ENCODE measurements at regions not wholly inside any gene's neighbourhood (a gene's known extent, or its start where the extent isn't known, plus 50 kb on each side); places are given as distances from the start of the nearest gene placed in this dataset.

DNA sequence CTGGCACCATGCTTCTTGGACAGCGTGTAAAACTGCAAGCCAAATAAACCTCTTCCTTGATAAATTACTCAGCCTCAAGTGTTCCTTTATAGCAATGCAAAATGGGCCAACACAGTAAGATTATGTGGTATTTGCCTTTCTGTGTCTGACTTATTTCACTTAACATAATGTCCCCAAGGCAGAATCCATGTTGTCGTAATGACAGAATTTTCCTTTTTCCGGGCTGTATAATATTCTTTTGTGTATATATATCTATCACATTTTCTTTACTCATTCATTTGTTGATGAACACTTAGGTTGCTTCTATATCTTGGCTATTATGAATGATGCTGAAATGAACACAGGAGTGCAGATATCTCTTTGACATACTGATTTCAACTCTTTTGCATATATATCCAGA lies 209.1 kb upstream of the PTER start:
- Histone ChIP-seq H3K9me1 (ENCODE audit: insufficient read depth, low read length) (no peaks in the 10 kb centered on the region), H3K4ac (ENCODE audit: low read depth, low read length) (no peak overlapping the region), H3K18ac (ENCODE audit: low read depth, low read length) (no peak overlapping the region), H3K4me2 (ENCODE audit: low read depth, low read length) (no peak overlapping the region), H2BK5ac (ENCODE audit: low read depth, low read length, poor library complexity, severe bottlenecking) (no peak overlapping the region), H4K5ac (ENCODE audit: low read depth, low read length) (no peak overlapping the region), H2BK20ac (ENCODE audit: low read depth, low read length) (no peak overlapping the region), H2AK9ac (replicated peaks; ENCODE audit: low read depth, low read length, poor library complexity) (no peak overlapping the region), H3K14ac (replicated peaks; ENCODE audit: low read depth, low read length) (no peak overlapping the region), H3K27ac (ENCODE audit: insufficient read depth, low read length) (no peak overlapping the region), H3K27me3 (ENCODE audit: control insufficient read depth, insufficient read depth, low read length) (no peaks in the 10 kb centered on the region), H3K9ac (ENCODE audit: low read depth, low read length) (no peak overlapping the region), H3K56ac (ENCODE audit: extremely low read depth, insufficient read depth, low read length) (no peak overlapping the region), H3K79me1 (ENCODE audit: low read depth in 1 of 2, low read length in 2 of 2) (no peaks in the 10 kb centered on the region), H2AK5ac (ENCODE audit: low read depth, low read length) (no peak overlapping the region), H3K4me3 (ENCODE audit: insufficient read depth, low read depth, low read length) (no peak overlapping the region), H3K9me3 (ENCODE audit: control insufficient read depth, insufficient read depth, low read length) (peaks cover 19% of the 10 kb centered on the region), H4K20me1 (ENCODE audit: insufficient read depth, low read length) (no peaks in the 10 kb centered on the region), H4K8ac (ENCODE audit: low read depth in 2 of 2, low read length in 2 of 2) (no peak overlapping the region), H2BK120ac (ENCODE audit: low read depth, low read length) (no peak overlapping the region), H3K36me3 (ENCODE audit: control insufficient read depth, insufficient read depth, low read length) (no peaks in the 10 kb centered on the region), H2AFZ (replicated peaks; ENCODE audit: low read length, poor library complexity) (no peak overlapping the region), H3K23ac (ENCODE audit: low read depth, low read length) (no peak overlapping the region), H4K91ac (ENCODE audit: insufficient read depth, low read depth, low read length) (no peak overlapping the region), H2BK15ac (ENCODE audit: low read depth, low read length) (no peak overlapping the region), H3K4me1 (ENCODE audit: control insufficient read depth, insufficient read depth, low read length) (no peaks in the 10 kb centered on the region)
- intact Hi-C loops (cut with micrococcal nuclease) (no loop called here), in situ Hi-C loops (cut with MboI; ENCODE audit: low sequenced_read_pairs) (no loop called here), dilution Hi-C loops (cut with HindIII; ENCODE audit: low sequenced_read_pairs, unreplicated experiment) (no loop called here)
- ChIA-PET POLR2A (ENCODE audit: unreplicated experiment) (no interaction called here), CTCF (no interaction called here)
- WGBS, 2 experiments (ENCODE audit: extremely low coverage in 2 of 2, insufficient read length in 1 of 2), result no CpG with 5 or more reads among the region's 3 CpGs
- no TSS peak for BruUV-seq (replicated peaks)
- TF ChIP-seq, protein P1, sequence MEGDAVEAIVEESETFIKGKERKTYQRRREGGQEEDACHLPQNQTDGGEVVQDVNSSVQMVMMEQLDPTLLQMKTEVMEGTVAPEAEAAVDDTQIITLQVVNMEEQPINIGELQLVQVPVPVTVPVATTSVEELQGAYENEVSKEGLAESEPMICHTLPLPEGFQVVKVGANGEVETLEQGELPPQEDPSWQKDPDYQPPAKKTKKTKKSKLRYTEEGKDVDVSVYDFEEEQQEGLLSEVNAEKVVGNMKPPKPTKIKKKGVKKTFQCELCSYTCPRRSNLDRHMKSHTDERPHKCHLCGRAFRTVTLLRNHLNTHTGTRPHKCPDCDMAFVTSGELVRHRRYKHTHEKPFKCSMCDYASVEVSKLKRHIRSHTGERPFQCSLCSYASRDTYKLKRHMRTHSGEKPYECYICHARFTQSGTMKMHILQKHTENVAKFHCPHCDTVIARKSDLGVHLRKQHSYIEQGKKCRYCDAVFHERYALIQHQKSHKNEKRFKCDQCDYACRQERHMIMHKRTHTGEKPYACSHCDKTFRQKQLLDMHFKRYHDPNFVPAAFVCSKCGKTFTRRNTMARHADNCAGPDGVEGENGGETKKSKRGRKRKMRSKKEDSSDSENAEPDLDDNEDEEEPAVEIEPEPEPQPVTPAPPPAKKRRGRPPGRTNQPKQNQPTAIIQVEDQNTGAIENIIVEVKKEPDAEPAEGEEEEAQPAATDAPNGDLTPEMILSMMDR (conservative IDR thresholded peaks at IDR 0.05; ENCODE audit: low read depth, low read length), result no peak
- TF ChIP-seq BHLHE40 (IDR thresholded peaks at IDR 0.05; ENCODE audit: low read depth, low read length), result no peak
- TF ChIP-seq CEBPB (IDR thresholded peaks at IDR 0.05; ENCODE audit: low read depth, low read length), result no peak
- no peak for TF ChIP-seq RFX5 (IDR thresholded peaks at IDR 0.05; ENCODE audit: low read depth, low read length)
- TF ChIP-seq SMC3 (IDR thresholded peaks at IDR 0.05; ENCODE audit: low read depth, low read length), result no peak
- no peak for TF ChIP-seq POLR2A (IDR thresholded peaks at IDR 0.05; ENCODE audit: low read depth, low read length)
- TF ChIP-seq FOS (IDR thresholded peaks at IDR 0.05; ENCODE audit: low read depth, low read length), result no peak
- TF ChIP-seq MAZ (IDR thresholded peaks at IDR 0.05; ENCODE audit: borderline replicate concordance, low read depth, low read length), result no peak
- no peak for TF ChIP-seq RAD21 (IDR thresholded peaks at IDR 0.05; ENCODE audit: low read length)
- TF ChIP-seq, protein P2, sequence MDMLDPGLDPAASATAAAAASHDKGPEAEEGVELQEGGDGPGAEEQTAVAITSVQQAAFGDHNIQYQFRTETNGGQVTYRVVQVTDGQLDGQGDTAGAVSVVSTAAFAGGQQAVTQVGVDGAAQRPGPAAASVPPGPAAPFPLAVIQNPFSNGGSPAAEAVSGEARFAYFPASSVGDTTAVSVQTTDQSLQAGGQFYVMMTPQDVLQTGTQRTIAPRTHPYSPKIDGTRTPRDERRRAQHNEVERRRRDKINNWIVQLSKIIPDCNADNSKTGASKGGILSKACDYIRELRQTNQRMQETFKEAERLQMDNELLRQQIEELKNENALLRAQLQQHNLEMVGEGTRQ (IDR thresholded peaks at IDR 0.05; ENCODE audit: low read depth, low read length), result no peak
- TF ChIP-seq, protein P3, sequence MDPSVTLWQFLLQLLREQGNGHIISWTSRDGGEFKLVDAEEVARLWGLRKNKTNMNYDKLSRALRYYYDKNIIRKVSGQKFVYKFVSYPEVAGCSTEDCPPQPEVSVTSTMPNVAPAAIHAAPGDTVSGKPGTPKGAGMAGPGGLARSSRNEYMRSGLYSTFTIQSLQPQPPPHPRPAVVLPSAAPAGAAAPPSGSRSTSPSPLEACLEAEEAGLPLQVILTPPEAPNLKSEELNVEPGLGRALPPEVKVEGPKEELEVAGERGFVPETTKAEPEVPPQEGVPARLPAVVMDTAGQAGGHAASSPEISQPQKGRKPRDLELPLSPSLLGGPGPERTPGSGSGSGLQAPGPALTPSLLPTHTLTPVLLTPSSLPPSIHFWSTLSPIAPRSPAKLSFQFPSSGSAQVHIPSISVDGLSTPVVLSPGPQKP (IDR thresholded peaks at IDR 0.05; ENCODE audit: borderline replicate concordance, low read depth, low read length), result no peak
- TF ChIP-seq CHD1 (IDR thresholded peaks at IDR 0.05; ENCODE audit: low read depth, low read length), result no peak
- no peak for ATAC-seq (ENCODE audit: low read depth)
- DNase-seq, result no peak

Measured in IMR-90 (cell line).